ENCODE measurements at regions not wholly inside any gene's neighbourhood (a gene's known extent, or its start where the extent isn't known, plus 50 kb on each side); places are given as distances from the start of the nearest gene placed in this dataset.

- no peak for DNase-seq (ENCODE audit: low spot score)
These were observed 210.7 kb upstream of the DMRT1 start for GRCh38 chr9:630817-631216.

GRCh38 chr9:631596-631995 lies 209.9 kb upstream of the DMRT1 start:
- no peak for DNase-seq (ENCODE audit: low spot score)

GRCh38 chr9:633461-633860 lies 208.0 kb upstream of the DMRT1 start:
- no peak for DNase-seq (ENCODE audit: low spot score)

- no peak for DNase-seq (ENCODE audit: low spot score)
These were observed 204.4 kb upstream of the DMRT1 start for GRCh38 chr9:636931-637591.

- no peak for DNase-seq (ENCODE audit: low spot score)
These were observed 203.3 kb upstream of the DMRT1 start for GRCh38 chr9:638152-638551.

GRCh38 chr9:642014-642413 lies 199.5 kb upstream of the DMRT1 start:
- DNase-seq (ENCODE audit: low spot score): no peak

GRCh38 chr9:643966-644365 lies 197.5 kb upstream of the DMRT1 start:
- no peak for DNase-seq (ENCODE audit: low spot score)

GRCh38 chr9:647522-647921 lies 194.0 kb upstream of the DMRT1 start:
- no peak for DNase-seq (ENCODE audit: low spot score)

- no peak for DNase-seq (ENCODE audit: low spot score)
These were observed 192.1 kb upstream of the DMRT1 start for GRCh38 chr9:649128-650074.

GRCh38 chr9:650362-650761 lies 191.1 kb upstream of the DMRT1 start:
- no peak for DNase-seq (ENCODE audit: low spot score)

GRCh38 chr9:651371-651770 lies 190.1 kb upstream of the DMRT1 start:
- no peak for DNase-seq (ENCODE audit: low spot score)

GRCh38 chr9:652914-653313 lies 188.6 kb upstream of the DMRT1 start:
- no peak for DNase-seq (ENCODE audit: low spot score)

- DNase-seq (ENCODE audit: low spot score): no peak
These were observed 188.1 kb upstream of the DMRT1 start for GRCh38 chr9:653421-653820.

GRCh38 chr9:653856-654387 lies 187.6 kb upstream of the DMRT1 start:
- DNase-seq (ENCODE audit: low spot score): no peak

GRCh38 chr9:655875-656274 lies 185.6 kb upstream of the DMRT1 start:
- DNase-seq (ENCODE audit: low spot score): no peak

GRCh38 chr9:656926-657568 lies 184.4 kb upstream of the DMRT1 start:
- no peak for DNase-seq (ENCODE audit: low spot score)

GRCh38 chr9:659286-659685 lies 182.2 kb upstream of the DMRT1 start:
- DNase-seq (ENCODE audit: low spot score): no peak

GRCh38 chr9:660227-660626 lies 181.3 kb upstream of the DMRT1 start:
- DNase-seq (ENCODE audit: low spot score): no peak

- DNase-seq (ENCODE audit: low spot score): no peak
These were observed 178.0 kb upstream of the DMRT1 start for GRCh38 chr9:663541-663940.

GRCh38 chr9:665296-665695 lies 176.2 kb upstream of the DMRT1 start:
- DNase-seq (ENCODE audit: low spot score): no peak

GRCh38 chr9:671997-672396 lies 169.5 kb upstream of the DMRT1 start:
- no peak for DNase-seq (ENCODE audit: low spot score)

- no peak for DNase-seq (ENCODE audit: low spot score)
These were observed 168.6 kb upstream of the DMRT1 start for GRCh38 chr9:672851-673250.

Data from LoVo (cell line).